GM12878 (cell line): ENCODE measurements at regions not wholly inside any gene's neighbourhood (a gene's known extent, or its start where the extent isn't known, plus 50 kb on each side); places are given as distances from the start of the nearest gene placed in this dataset.

Experiments
- ATAC-seq: fragments of 200-7000 bp; cut with Tn5 transposase; 3 replicates; pipeline ENCODE4 v1.9.1; 2020; ENCODE audit warnings: mild to moderate bottlenecking, moderate library complexity
- BruUV-seq: library from RNA; stranded (reverse); fragments of 400-500 nt; replicated peaks from 2 replicates; lab custom pipeline; 2021; lab: Mats Ljungman, UMichigan
- CTCF ChIA-PET: fragments of 300-600 bp; sonication (Branson Sonifier 250); formaldehyde crosslinking; extraction: SDS; loops from one replicate; lab custom pipeline; 2021; ENCODE audit warnings: inconsistent platforms; lab: Yijun Ruan, JAX
- POLR2A ChIA-PET: fragments of 350-600 bp; formaldehyde crosslinking; extraction: SDS; loops from one replicate; lab custom pipeline; 2021; ENCODE audit warnings: inconsistent platforms; lab: Charles Lee
- RAD21 ChIA-PET: fragments of 300-600 bp; sonication (Branson Sonifier 250); formaldehyde crosslinking; loops from one replicate; lab custom pipeline; 2023; ENCODE audit warnings: antibody characterized with exemption; ENCODE audit not compliant: unreplicated experiment; lab: Charles Lee
- SMC1A ChIA-PET: fragments of 300-600 bp; sonication (Branson Sonifier 250); formaldehyde crosslinking; loops from one replicate; lab custom pipeline; 2023; ENCODE audit not compliant: unreplicated experiment, uncharacterized antibody; lab: Charles Lee
- DNase-seq: peaks from one replicate; pipeline ENCODE4 v3.0.0-alpha.2; 2011; ENCODE audit warnings: low read depth, low spot score
- FAIRE-seq: peaks from 3 replicates; lab custom pipeline; 2011; peaks lifted over from hg19 to GRCh38; lab: Jason Lieb, UNC
- H2AFZ ChIP-seq: 2 replicates; pipeline ENCODE4 v1.6.0; 2011; ENCODE audit warnings: low read depth, low read length, control low read depth; ENCODE audit not compliant: control insufficient read depth
- H3K27ac ChIP-seq: 2 replicates; pipeline ENCODE4 v1.5.1; 2011; ENCODE audit warnings: control low read depth; ENCODE audit not compliant: control insufficient read depth, insufficient read depth
- H3K27me3 ChIP-seq, 2 experiments: replicated peaks in 1 of 2; 2 replicates each; pipeline versions ENCODE4 v1.6.0 to v1.6.1; 2011; ENCODE audit warnings: low read length in 1 of 2; ENCODE audit not compliant: control insufficient read depth in 2 of 2, insufficient read depth in 2 of 2
- H3K36me3 ChIP-seq, 2 experiments: 2 replicates each; pipeline ENCODE4 v1.5.1; 2011; ENCODE audit warnings: low read length in 1 of 2; ENCODE audit not compliant: control insufficient read depth in 2 of 2, insufficient read depth in 2 of 2
- H3K4me1 ChIP-seq: 2 replicates; pipeline ENCODE4 v1.6.1; 2011; ENCODE audit warnings: mild to moderate bottlenecking, low read length, moderate library complexity, mixed read lengths; ENCODE audit not compliant: control insufficient read depth, insufficient read depth
- H3K4me2 ChIP-seq: 2 replicates; pipeline ENCODE4 v1.6.0; 2011; ENCODE audit warnings: control low read depth; ENCODE audit not compliant: control insufficient read depth, insufficient read depth
- H3K4me3 ChIP-seq: fragments of 200-600 bp; sonication (generic); 2 replicates; pipeline ENCODE4 v1.5.1; 2016
- H3K79me2 ChIP-seq: 2 replicates; pipeline ENCODE4 v1.6.0; 2011; ENCODE audit warnings: low read length; ENCODE audit not compliant: control insufficient read depth, insufficient read depth
- H3K9ac ChIP-seq: 2 replicates; pipeline ENCODE4 v1.8.0; 2011; ENCODE audit warnings: low read length, control low read depth, mixed read lengths; ENCODE audit not compliant: control insufficient read depth, insufficient read depth
- H3K9me3 ChIP-seq: replicated peaks from 3 replicates; pipeline ENCODE4 v1.5.1; 2011; ENCODE audit warnings: mild to moderate bottlenecking, low read length; ENCODE audit not compliant: control insufficient read depth, insufficient read depth
- H4K20me1 ChIP-seq: 2 replicates; pipeline ENCODE4 v1.6.0; 2011; ENCODE audit not compliant: control insufficient read depth, insufficient read depth
- BACH1 ChIP-seq: fragments of 450-650 bp; IDR thresholded peaks from 2 replicates; pipeline ENCODE4 v1.6.1; 2017; ENCODE audit warnings: mild to moderate bottlenecking, borderline replicate concordance
- EZH2 ChIP-seq: IDR thresholded peaks from 2 replicates; pipeline ENCODE4 v1.6.1; 2012; ENCODE audit warnings: low read depth, mild to moderate bottlenecking, control low read depth, inconsistent platforms, low read length, borderline replicate concordance; ENCODE audit not compliant: control insufficient read depth
- PKNOX1 ChIP-seq: fragments of 450-650 bp; IDR thresholded peaks from 2 replicates; pipeline ENCODE4 v1.6.1; 2016; ENCODE audit warnings: mild to moderate bottlenecking
- PRDM15 ChIP-seq: fragments of 450-650 bp; formaldehyde crosslinking; IDR thresholded peaks from 2 replicates; pipeline ENCODE4 v1.4.0; 2020; ENCODE audit warnings: mild to moderate bottlenecking, moderate library complexity
- SIX5 ChIP-seq: IDR thresholded peaks from 2 replicates; pipeline ENCODE4 v1.6.1; 2011; ENCODE audit warnings: mild to moderate bottlenecking, low read depth, low read length, moderate library complexity; ENCODE audit not compliant: severe bottlenecking
- STAT1 ChIP-seq: fragments of 450-650 bp; conservative IDR thresholded peaks from 2 replicates; pipeline ENCODE4 v1.6.1; 2014; ENCODE audit warnings: antibody characterized with exemption, mild to moderate bottlenecking
- SUPT20H ChIP-seq: IDR thresholded peaks from 2 replicates; pipeline ENCODE4 v1.6.1; 2011; ENCODE audit warnings: low read depth, mild to moderate bottlenecking, low read length, moderate library complexity, borderline replicate concordance; ENCODE audit not compliant: control insufficient read depth
- TCF12 ChIP-seq: IDR thresholded peaks from 2 replicates; pipeline ENCODE4 v1.6.1; 2011; ENCODE audit warnings: low read depth, mild to moderate bottlenecking, low read length
- ZNF274 ChIP-seq: IDR thresholded peaks from one replicate; pipeline ENCODE4 v1.8.0; 2011; ENCODE audit not compliant: insufficient read length, insufficient read depth
- ZSCAN29 ChIP-seq: fragments of 450-650 bp; IDR thresholded peaks from 2 replicates; pipeline ENCODE4 v1.6.1; 2017; ENCODE audit warnings: mild to moderate bottlenecking, moderate library complexity
- WGBS: methylation state at CpG from one replicate; pipeline ENCODE4 v1.1.6; 2016; ENCODE audit warnings: low lambda C conversion rate; ENCODE audit not compliant: insufficient replicate concordance, insufficient coverage; ENCODE audit errors: missing lambda C conversion rate; 5-methylcytosine and 5-hydroxymethylcytosine counted together
- in situ Hi-C: fragments of 300-500 bp; cut with MboI; formaldehyde crosslinking; loops from 9 replicates; pipeline ENCODE4 v1.14.3; 2018; ENCODE audit warnings: mixed read lengths
- intact Hi-C: fragments of 100-400 bp; cut with micrococcal nuclease; formaldehyde crosslinking; loops from one replicate; pipeline ENCODE4 v1.14.2; 2022; ENCODE audit not compliant: unreplicated experiment
- TF ChIP-seq, protein P1 (sequence below): fragments of 450-650 bp; IDR thresholded peaks from 2 replicates; pipeline ENCODE4 v1.6.1; 2017; ENCODE audit warnings: low read depth, mild to moderate bottlenecking, moderate library complexity
- TF ChIP-seq, protein P2 (sequence below): fragments of 450-650 bp; IDR thresholded peaks from 2 replicates; pipeline ENCODE4 v1.6.1; 2017; ENCODE audit warnings: borderline replicate concordance

GRCh38 chr18:72154926-72155325 is 389.2 kb downstream of the CBLN2 start:
- Histone ChIP-seq H3K4me2 (no peak overlapping the region), H3K4me3 (no peak overlapping the region), H3K36me3 (no peaks in the 10 kb centered on the region), H3K9ac (no peak overlapping the region), H3K27me3 (no peaks in the 10 kb centered on the region), H2AFZ (no peak overlapping the region), H3K9me3 (no peaks in the 10 kb centered on the region; the same call in 2 of the 3 replicates), H3K4me1 (no peaks in the 10 kb centered on the region), H3K79me2 (no peaks in the 10 kb centered on the region), H3K27ac (no peak overlapping the region), H4K20me1 (no peaks in the 10 kb centered on the region)
- ATAC-seq (no peak), DNase-seq (no peak), FAIRE-seq (no peak)
- WGBS = 32% methylated on average over 2 of the region's 2 CpGs
- RAD21 ChIA-PET = interaction anchor here (1.4 kb wide), 1 partner anchor 46 kb away, joined by 3 read pairs; no protein-coding TSS in a partner anchor
- TF ChIP-seq, protein P1, sequence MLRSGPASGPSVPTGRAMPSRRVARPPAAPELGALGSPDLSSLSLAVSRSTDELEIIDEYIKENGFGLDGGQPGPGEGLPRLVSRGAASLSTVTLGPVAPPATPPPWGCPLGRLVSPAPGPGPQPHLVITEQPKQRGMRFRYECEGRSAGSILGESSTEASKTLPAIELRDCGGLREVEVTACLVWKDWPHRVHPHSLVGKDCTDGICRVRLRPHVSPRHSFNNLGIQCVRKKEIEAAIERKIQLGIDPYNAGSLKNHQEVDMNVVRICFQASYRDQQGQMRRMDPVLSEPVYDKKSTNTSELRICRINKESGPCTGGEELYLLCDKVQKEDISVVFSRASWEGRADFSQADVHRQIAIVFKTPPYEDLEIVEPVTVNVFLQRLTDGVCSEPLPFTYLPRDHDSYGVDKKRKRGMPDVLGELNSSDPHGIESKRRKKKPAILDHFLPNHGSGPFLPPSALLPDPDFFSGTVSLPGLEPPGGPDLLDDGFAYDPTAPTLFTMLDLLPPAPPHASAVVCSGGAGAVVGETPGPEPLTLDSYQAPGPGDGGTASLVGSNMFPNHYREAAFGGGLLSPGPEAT = no peak
- TF ChIP-seq PKNOX1 (no peak), ZSCAN29 (no peak), EZH2 (no peak), SIX5 (no peak), PRDM15 (CRISPR knock-in tag) (no peak), BACH1 (no peak), SUPT20H (no peak), ZNF274 (no peak), TCF12 (no peak), STAT1 (no peak)
- TF ChIP-seq, protein P2, sequence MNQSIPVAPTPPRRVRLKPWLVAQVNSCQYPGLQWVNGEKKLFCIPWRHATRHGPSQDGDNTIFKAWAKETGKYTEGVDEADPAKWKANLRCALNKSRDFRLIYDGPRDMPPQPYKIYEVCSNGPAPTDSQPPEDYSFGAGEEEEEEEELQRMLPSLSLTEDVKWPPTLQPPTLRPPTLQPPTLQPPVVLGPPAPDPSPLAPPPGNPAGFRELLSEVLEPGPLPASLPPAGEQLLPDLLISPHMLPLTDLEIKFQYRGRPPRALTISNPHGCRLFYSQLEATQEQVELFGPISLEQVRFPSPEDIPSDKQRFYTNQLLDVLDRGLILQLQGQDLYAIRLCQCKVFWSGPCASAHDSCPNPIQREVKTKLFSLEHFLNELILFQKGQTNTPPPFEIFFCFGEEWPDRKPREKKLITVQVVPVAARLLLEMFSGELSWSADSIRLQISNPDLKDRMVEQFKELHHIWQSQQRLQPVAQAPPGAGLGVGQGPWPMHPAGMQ = no peak
- POLR2A ChIA-PET = no interaction called here
- intact Hi-C loops = no loop called here
- CTCF ChIA-PET = interaction anchor here (0.9 kb wide), 1 partner anchor 8 kb away, joined by 4 read pairs; no protein-coding TSS in a partner anchor
- BruUV-seq = no TSS peak
- in situ Hi-C loops = no loop called here
- SMC1A ChIA-PET = interaction anchor here (0.7 to 1.7 kb wide), 2 partner anchors 15 to 69 kb away, joined by 3 to 8 read pairs; no protein-coding TSS in a partner anchor
